ENCODE measurements at regions not wholly inside any gene's neighbourhood (a gene's known extent, or its start where the extent isn't known, plus 50 kb on each side); places are given as distances from the start of the nearest gene placed in this dataset.

GRCh38 chr4:155616117-155616516, 50.5 kb upstream of the GUCY1A1 start:
- TF ChIP-seq CTCF (IDR thresholded peaks at IDR 0.05; ENCODE audit: unreplicated experiment): no peak
- H3K27ac Mint-ChIP-seq (ENCODE audit: unreplicated experiment): no peak overlapping the region
- peaks cover 2% of the 10 kb centered on the region for H3K27me3 Mint-ChIP-seq (ENCODE audit: unreplicated experiment)
- H3K36me3 Mint-ChIP-seq (ENCODE audit: low read depth, unreplicated experiment): no peaks in the 10 kb centered on the region
- H3K9me3 Mint-ChIP-seq (ENCODE audit: unreplicated experiment): no peaks in the 10 kb centered on the region
- no peak overlapping the region for H3K4me3 Mint-ChIP-seq (ENCODE audit: unreplicated experiment)
- DNase-seq (ENCODE audit: low spot score): no peak
- H3K4me1 Mint-ChIP-seq (ENCODE audit: unreplicated experiment): peaks cover 11% of the 10 kb centered on the region

GRCh38 chr4:155615081-155615887, 51.4 kb upstream of the GUCY1A1 start:
- no peak for TF ChIP-seq CTCF (IDR thresholded peaks at IDR 0.05; ENCODE audit: unreplicated experiment)
- Mint-ChIP-seq H3K36me3 (ENCODE audit: low read depth, unreplicated experiment) (no peaks in the 10 kb centered on the region), H3K27me3 (ENCODE audit: unreplicated experiment) (peaks cover 2% of the 10 kb centered on the region), H3K27ac (ENCODE audit: unreplicated experiment) (peak overlapping the region; percentile 7), H3K4me1 (ENCODE audit: unreplicated experiment) (peaks cover 11% of the 10 kb centered on the region), H3K4me3 (ENCODE audit: unreplicated experiment) (no peak overlapping the region), H3K9me3 (ENCODE audit: unreplicated experiment) (no peaks in the 10 kb centered on the region)
- no peak for DNase-seq (ENCODE audit: low spot score)

- no peaks in the 10 kb centered on the region for H3K36me3 Mint-ChIP-seq (ENCODE audit: low read depth, unreplicated experiment)
- no peak overlapping the region for H3K27ac Mint-ChIP-seq (ENCODE audit: unreplicated experiment)
- no peak overlapping the region for H3K4me3 Mint-ChIP-seq (ENCODE audit: unreplicated experiment)
- no peak for TF ChIP-seq CTCF (IDR thresholded peaks at IDR 0.05; ENCODE audit: unreplicated experiment)
- no peaks in the 10 kb centered on the region for H3K9me3 Mint-ChIP-seq (ENCODE audit: unreplicated experiment)
- H3K4me1 Mint-ChIP-seq (ENCODE audit: unreplicated experiment): peaks cover 11% of the 10 kb centered on the region
- no peak for DNase-seq (ENCODE audit: low spot score)
- peaks cover 1% of the 10 kb centered on the region for H3K27me3 Mint-ChIP-seq (ENCODE audit: unreplicated experiment)
Observed at GRCh38 chr4:155614111-155614762, 52.4 kb upstream of the GUCY1A1 start.

- Mint-ChIP-seq H3K4me3 (ENCODE audit: unreplicated experiment) (no peak overlapping the region), H3K36me3 (ENCODE audit: low read depth, unreplicated experiment) (no peaks in the 10 kb centered on the region), H3K9me3 (ENCODE audit: unreplicated experiment) (no peaks in the 10 kb centered on the region), H3K27me3 (ENCODE audit: unreplicated experiment) (peaks cover 1% of the 10 kb centered on the region), H3K27ac (ENCODE audit: unreplicated experiment) (no peak overlapping the region), H3K4me1 (ENCODE audit: unreplicated experiment) (peaks cover 11% of the 10 kb centered on the region)
- TF ChIP-seq CTCF (IDR thresholded peaks at IDR 0.05; ENCODE audit: unreplicated experiment): no peak
- no peak for DNase-seq (ENCODE audit: low spot score)
Observed at GRCh38 chr4:155612074-155612473, 54.6 kb upstream of the GUCY1A1 start.

GRCh38 chr4:155611501-155611900, 55.1 kb upstream of the GUCY1A1 start:
- no peak for DNase-seq (ENCODE audit: low spot score)
- H3K4me3 Mint-ChIP-seq (ENCODE audit: unreplicated experiment): no peak overlapping the region
- peaks cover 1% of the 10 kb centered on the region for H3K27me3 Mint-ChIP-seq (ENCODE audit: unreplicated experiment)
- no peaks in the 10 kb centered on the region for H3K9me3 Mint-ChIP-seq (ENCODE audit: unreplicated experiment)
- no peak for TF ChIP-seq CTCF (IDR thresholded peaks at IDR 0.05; ENCODE audit: unreplicated experiment)
- peaks cover 11% of the 10 kb centered on the region for H3K4me1 Mint-ChIP-seq (ENCODE audit: unreplicated experiment)
- no peaks in the 10 kb centered on the region for H3K36me3 Mint-ChIP-seq (ENCODE audit: low read depth, unreplicated experiment)
- H3K27ac Mint-ChIP-seq (ENCODE audit: unreplicated experiment): no peak overlapping the region
